NCI-H748 (cell line): ENCODE measurements at regions not wholly inside any gene's neighbourhood (a gene's known extent, or its start where the extent isn't known, plus 50 kb on each side); places are given as distances from the start of the nearest gene placed in this dataset.

Experiments
- DNase-seq: peaks from one replicate; lab custom pipeline; 2025; ENCODE audit not compliant: unreplicated experiment; lab: John Stamatoyannopoulos, UW

- no peak for DNase-seq
Measured at GRCh38 chr2:12080360-12080759, 333.9 kb downstream of the LPIN1 start.

DNA sequence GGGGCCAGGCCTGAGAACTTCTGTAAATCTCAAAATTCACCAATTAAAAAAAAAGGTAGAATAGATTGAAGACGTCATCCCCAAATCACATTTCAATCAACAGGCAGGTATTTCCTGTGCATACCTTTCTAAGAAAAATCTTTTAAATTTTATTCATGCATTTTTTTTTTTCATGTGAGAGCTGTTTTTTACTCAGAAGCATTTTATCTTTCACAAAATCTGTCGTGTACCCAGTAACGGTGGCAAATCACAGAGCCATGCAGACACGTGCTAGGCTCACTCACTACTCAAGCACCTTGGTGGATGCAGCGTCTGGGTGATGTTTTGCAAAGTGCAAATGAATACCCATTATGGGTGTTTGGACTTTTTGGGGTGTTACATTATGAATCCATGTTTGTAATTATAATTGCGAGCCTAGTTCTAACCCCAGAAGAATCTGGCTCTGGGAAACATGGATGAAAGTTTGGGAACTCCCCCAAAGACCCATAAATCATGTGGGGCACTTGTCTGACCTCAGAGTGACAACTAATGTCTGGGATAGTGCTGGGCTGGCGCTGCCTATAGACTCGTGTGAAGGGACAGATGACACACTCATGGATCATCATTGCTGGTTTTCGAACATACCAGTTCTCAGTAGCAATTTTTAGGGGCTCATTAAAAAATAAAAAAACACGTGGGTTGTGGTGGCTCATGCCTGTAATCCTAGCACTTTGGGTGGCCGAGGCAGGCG is 335.2 kb downstream of the LPIN1 start:
- no peak for DNase-seq

DNA sequence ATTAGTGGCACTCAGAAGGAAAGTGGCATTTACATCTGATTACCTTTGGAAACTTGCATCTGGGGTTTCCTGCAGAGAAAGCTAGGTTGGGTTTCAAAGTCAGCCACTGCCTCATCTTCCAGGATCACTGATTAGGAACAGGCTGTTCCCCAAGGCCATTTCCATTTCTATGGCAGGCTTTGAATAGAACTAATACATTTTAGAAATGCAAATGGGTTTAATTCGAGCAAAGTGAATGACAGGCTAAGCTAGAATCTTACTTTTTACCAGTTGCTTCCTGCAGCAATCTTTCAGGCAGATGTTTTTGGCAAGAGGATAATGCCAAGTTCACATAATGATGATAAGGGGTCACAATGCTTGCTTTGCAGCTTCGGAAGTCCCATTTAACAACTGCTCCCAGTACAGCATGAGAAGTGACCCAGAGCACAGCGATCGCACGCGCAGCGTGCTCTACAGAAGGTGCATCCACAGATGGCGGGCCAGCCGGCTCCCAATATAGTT is 336.7 kb downstream of the LPIN1 start:
- no peak for DNase-seq

DNA sequence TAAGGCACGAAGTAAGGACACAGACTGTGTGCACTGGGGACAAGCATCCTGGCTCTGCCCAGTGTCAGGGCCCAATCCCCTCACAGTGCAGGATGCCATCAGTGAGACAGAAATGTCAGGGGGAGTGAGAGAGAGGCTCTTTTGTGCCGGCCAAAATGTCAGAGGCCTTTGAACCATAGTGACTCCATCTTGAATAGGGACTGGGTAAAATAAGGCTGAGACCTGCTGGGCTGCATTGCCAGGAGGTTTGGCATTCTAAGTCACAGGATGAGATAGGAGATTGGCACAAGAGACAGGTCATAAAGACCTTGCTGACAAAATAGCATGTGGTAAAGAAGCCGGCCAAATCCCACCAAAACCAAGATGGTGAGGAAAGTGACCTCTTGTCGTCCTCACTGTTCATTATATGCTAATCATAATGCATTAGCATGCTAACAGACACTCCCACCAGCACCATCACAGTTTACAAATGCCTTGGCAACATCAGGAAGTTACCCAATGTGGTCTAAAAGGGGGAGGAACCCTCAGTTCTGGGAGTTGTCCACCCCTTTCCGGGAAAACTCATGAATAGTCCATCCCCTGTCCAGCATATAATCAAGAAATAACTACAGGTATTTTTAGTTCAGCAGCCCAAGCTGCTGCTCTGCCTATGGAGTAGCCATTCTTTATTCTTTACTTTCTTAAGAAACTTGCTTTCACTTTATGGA is 337.4 kb downstream of the LPIN1 start:
- DNase-seq = no peak

GRCh38 chr2:12087175-12087574 is 340.7 kb downstream of the LPIN1 start:
- no peak for DNase-seq

- no peak for DNase-seq
Measured at GRCh38 chr2:12087671-12088380, 341.4 kb downstream of the LPIN1 start.

- no peak for DNase-seq
Measured at GRCh38 chr2:12089001-12089400, 342.6 kb downstream of the LPIN1 start.

GRCh38 chr2:12089496-12089895 is 343.1 kb downstream of the LPIN1 start:
- no peak for DNase-seq

DNA sequence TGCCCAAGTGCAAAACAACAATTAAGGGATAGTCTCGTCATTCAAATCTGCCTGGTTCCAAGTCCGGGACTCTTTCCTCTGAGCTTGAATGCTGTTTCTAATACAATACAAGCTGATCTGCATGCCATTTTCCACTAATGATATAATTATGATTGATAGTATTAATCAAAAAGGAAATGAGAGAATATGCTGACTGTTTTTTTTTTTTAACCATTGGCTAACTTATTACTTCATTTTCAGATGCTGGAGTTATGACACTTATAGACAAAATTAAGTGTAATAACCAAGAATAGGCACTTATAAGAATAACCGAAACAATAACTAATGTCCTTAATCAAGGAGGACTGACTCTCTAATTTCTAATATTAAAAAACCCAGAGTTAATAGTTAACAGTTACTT is 343.6 kb downstream of the LPIN1 start:
- DNase-seq = no peak

GRCh38 chr2:12090590-12090989 is 344.2 kb downstream of the LPIN1 start:
- DNase-seq = no peak

GRCh38 chr2:12091201-12091806 is 344.9 kb downstream of the LPIN1 start:
- no peak for DNase-seq

GRCh38 chr2:12094134-12094533 is 347.7 kb downstream of the LPIN1 start:
- no peak for DNase-seq

- no peak for DNase-seq
Measured at GRCh38 chr2:12096051-12096787, 349.8 kb downstream of the LPIN1 start.

- DNase-seq = no peak
Measured at GRCh38 chr2:12096788-12097449, 350.5 kb downstream of the LPIN1 start.

DNA sequence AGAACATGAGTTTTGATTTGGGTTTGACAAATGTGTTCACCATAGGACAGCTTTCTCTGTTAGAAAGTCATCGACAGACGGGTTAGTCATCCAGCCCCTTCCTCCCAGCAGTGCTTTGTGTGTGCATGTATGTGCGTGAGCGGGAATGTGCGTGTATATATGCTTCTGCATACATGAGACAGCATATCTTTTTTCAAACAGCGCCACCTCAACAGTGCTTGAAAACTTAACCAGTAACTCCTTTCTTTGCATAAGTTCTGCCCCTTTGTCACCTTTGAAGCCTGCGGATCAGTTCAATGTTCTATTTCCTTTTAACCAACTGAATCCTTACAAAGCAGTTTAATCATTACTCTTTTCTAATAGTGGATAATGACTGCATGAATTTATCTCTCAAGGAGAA is 351.4 kb downstream of the LPIN1 start:
- DNase-seq = no peak

- no peak for DNase-seq
Measured at GRCh38 chr2:12099374-12099773, 352.9 kb downstream of the LPIN1 start.

DNA sequence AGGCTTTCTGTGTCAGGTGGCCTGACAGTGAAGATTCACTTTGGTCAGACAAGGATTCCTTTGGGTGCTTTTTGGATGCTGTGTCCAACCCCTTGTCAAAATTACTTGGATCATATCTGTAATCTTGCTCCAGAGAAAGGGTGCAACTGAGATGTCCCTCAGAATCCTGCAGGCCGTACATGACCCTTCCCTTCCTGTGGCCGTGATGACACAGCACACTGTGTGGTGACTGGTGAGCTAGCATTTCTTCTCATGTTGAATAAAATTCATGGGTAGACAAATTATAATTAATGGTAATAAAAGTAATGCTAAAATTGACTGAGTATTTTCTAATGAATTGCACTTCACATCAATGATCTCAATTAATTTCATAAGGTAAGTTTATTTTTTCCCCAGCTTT is 356.2 kb downstream of the LPIN1 start:
- DNase-seq = no peak

DNA sequence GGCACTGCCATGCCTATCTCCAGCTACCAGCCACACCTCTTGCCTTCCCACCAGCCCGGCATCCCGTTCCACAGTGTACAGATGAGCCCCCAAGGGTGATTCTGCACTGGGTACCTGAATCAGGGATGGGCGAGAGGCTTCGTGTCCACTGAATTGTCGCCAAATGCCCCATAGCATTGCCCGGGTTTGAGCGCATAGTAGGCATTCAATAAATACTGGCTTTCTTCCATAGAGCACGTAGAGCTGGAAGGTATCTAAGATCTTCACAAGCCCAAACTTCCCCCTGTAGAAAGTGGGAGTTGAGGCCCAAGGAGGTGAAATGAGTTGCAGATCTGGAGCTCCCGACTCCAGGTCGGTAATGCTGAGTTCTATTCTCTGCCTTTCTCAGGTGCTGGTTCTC is 358.7 kb downstream of the LPIN1 start:
- no peak for DNase-seq

DNA sequence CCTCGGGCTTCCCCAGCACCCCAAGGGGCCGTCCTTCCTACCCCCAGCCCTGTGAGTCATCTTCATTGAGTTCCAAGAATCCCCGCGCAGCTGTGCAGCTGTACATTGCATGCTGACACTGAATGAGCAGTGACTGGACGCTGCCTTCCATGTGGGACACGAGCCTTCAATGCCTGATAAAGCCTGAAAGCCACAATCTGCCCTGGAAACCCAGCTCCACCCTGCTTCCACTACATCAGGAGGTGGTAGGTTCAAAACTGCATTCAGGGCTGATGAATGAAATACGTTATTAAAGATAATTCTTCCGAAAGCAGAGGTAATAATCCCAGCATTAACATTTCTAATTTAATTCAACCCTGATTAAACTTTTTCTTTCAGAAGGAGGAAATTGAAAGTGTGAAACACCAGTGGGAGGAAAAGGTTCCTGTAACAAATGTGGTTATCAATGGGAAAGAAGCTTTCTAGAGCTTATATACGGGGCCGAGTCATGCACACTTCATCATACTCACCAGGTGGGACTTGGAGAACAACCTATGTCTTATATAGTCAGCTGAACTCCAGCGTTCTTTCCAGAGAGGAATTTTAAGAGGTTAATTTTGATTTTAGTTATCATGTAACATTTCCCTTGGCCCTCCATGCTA is 360.1 kb downstream of the LPIN1 start:
- DNase-seq = no peak

- no peak for DNase-seq
Measured at GRCh38 chr2:12107321-12107720, 360.9 kb downstream of the LPIN1 start.
